Left lung (tissue), 4 donors: ENCODE measurements at regions not wholly inside any gene's neighbourhood (a gene's known extent, or its start where the extent isn't known, plus 50 kb on each side); places are given as distances from the start of the nearest gene placed in this dataset.

Experiments used
- ATAC-seq: fragments of 200-7000 bp; cut with Tn5 transposase; one replicate; pipeline ENCODE4 v1.9.1; 2020; ENCODE audit warnings: moderate library complexity
- DNase-seq, 4 donors: peaks; one replicate each; pipeline ENCODE4 v3.0.0-alpha.2; 2013 to 2020
- H3K27ac ChIP-seq, 2 donors: fragments of 200-600 bp; sonication (generic) in 1 of 2; one replicate each; pipeline versions ENCODE4 v1.5.0 to v1.8.0; 2020 to 2021
- H3K27me3 ChIP-seq, 2 donors: fragments of 200-600 bp; sonication (generic) in 1 of 2; one replicate each; pipeline versions ENCODE4 v1.5.0 to v1.8.0; 2020 to 2021
- H3K36me3 ChIP-seq, 2 donors: fragments of 200-600 bp; sonication (generic) in 1 of 2; one replicate each; pipeline versions ENCODE4 v1.5.0 to v1.8.0; 2020 to 2021
- H3K4me1 ChIP-seq, 2 donors: fragments of 200-600 bp; one replicate each; pipeline ENCODE4 v1.8.0; 2021
- H3K4me3 ChIP-seq, 2 donors: fragments of 200-600 bp; sonication (generic) in 1 of 2; one replicate each; pipeline versions ENCODE4 v1.5.0 to v1.8.0; 2020 to 2021; ENCODE audit warnings: mild to moderate bottlenecking in 1 of 2
- H3K9me3 ChIP-seq, 2 donors: fragments of 200-600 bp; sonication (generic) in 1 of 2; one replicate each; pipeline versions ENCODE4 v1.5.0 to v1.8.0; 2020 to 2021
- intact Hi-C, 2 donors: fragments of 100-400 bp; cut with DNase I; formaldehyde crosslinking; loops; one replicate each; pipeline versions ENCODE4 v1.11.2 to v1.14.2; 2022
- TF ChIP-seq, protein P1 (sequence below), 2 donors: fragments of 200-600 bp; sonication (generic) in 1 of 2; IDR thresholded peaks; one replicate each; pipeline versions ENCODE4 v1.5.0 to v1.8.0; 2021; ENCODE audit warnings: antibody characterized with exemption in 2 of 2
- donor health status: DM: no; HTN: yes; CAD: no.
- donor health status: DM: no; HTN: no; CAD: no.

DNA sequence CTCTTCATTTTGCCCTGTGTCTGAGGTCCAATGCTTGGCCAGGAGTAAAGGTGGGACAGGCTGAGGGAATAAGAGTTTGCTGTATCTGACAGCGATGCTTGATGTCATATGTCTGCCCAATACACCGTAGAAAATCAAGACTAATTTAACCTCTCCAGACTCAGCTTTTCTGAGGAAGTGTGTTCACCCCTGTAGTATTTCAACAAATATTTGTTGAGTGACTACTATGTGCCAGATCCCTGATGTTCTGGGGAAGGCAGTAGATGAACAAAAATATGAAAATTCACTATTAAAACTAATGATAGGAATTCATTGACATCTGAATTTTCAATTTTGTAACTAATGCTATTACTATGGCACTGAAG, 489.7 kb downstream of the EBF1 start:
- Histone ChIP-seq H3K4me1 (no peaks in the 10 kb centered on the region), H3K27ac (no peak overlapping the region), H3K9me3 (no peaks in the 10 kb centered on the region), H3K27me3 (no peaks in the 10 kb centered on the region), H3K4me3 (no peak overlapping the region), H3K36me3 (no peaks in the 10 kb centered on the region)
- TF ChIP-seq, protein P1, sequence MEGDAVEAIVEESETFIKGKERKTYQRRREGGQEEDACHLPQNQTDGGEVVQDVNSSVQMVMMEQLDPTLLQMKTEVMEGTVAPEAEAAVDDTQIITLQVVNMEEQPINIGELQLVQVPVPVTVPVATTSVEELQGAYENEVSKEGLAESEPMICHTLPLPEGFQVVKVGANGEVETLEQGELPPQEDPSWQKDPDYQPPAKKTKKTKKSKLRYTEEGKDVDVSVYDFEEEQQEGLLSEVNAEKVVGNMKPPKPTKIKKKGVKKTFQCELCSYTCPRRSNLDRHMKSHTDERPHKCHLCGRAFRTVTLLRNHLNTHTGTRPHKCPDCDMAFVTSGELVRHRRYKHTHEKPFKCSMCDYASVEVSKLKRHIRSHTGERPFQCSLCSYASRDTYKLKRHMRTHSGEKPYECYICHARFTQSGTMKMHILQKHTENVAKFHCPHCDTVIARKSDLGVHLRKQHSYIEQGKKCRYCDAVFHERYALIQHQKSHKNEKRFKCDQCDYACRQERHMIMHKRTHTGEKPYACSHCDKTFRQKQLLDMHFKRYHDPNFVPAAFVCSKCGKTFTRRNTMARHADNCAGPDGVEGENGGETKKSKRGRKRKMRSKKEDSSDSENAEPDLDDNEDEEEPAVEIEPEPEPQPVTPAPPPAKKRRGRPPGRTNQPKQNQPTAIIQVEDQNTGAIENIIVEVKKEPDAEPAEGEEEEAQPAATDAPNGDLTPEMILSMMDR (IDR thresholded peaks at IDR 0.05) = no peak
- DNase-seq = no peak
- intact Hi-C loops = no loop called here
- no peak for ATAC-seq

DNA sequence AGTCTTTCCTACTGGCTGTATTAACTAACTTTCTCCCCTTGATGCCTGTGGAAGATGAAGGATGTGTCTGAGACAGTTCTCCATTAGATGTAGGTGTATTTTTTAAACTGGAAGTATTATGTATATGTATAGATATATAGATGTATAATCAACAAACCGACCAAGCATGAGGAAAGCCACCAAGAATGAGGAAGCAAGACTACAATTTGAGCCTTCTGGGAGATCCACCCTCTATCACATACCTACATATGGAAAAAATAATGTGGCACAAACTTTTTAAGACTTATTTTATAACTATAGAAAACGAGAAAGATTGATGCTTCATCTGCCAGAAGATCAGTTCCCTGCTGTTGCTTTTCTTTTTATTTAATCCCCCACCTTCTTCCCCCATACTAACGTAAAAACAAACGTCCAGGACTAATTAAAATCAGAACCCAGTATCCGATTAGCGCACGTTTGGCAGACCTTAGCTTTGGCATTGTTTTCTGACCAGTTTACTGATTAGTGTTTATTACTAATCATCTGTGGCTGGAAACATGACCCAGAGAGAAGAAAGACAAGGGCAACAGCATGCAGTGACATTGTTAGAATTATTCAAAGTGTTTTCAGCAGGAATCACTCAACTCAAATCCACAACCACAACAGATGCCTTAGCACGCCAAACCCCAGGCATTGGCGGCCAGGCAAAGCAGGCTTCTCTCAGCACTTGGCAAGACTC, 490.2 kb downstream of the EBF1 start:
- no peak overlapping the region for H3K27ac ChIP-seq
- intact Hi-C loops = no loop called here
- DNase-seq = no peak
- no peaks in the 10 kb centered on the region for H3K27me3 ChIP-seq
- H3K4me1 ChIP-seq = no peaks in the 10 kb centered on the region
- no peaks in the 10 kb centered on the region for H3K36me3 ChIP-seq
- TF ChIP-seq, protein P1 (IDR thresholded peaks at IDR 0.05) = no peak
- no peak overlapping the region for H3K4me3 ChIP-seq
- H3K9me3 ChIP-seq = no peaks in the 10 kb centered on the region
- ATAC-seq = no peak

DNA sequence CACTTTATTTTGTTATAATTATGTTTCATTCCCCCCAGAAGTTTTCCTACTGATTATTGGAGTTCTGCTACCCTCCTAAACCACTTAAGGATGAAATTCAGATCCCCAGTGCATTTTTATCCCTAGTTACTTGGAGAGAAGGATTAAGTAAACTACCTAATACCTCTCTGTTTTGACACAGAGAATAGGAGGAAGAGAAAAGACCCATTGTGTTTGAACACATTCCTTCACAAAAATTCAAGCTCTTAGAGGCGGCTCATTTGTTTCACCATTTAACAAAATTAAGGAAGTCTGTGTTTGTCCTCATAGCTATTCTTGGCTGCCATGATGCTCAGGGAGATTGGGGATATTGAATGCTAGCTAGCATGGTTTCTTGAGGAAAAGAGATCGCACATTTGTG, 492.6 kb downstream of the EBF1 start:
- ATAC-seq (no peak), DNase-seq (no peak)
- intact Hi-C loops = no loop called here
- Histone ChIP-seq H3K9me3 (no peaks in the 10 kb centered on the region), H3K27me3 (no peaks in the 10 kb centered on the region), H3K4me3 (no peak overlapping the region), H3K27ac (no peak overlapping the region), H3K4me1 (no peaks in the 10 kb centered on the region), H3K36me3 (no peaks in the 10 kb centered on the region)
- TF ChIP-seq, protein P1 (IDR thresholded peaks at IDR 0.05) = no peak

DNA sequence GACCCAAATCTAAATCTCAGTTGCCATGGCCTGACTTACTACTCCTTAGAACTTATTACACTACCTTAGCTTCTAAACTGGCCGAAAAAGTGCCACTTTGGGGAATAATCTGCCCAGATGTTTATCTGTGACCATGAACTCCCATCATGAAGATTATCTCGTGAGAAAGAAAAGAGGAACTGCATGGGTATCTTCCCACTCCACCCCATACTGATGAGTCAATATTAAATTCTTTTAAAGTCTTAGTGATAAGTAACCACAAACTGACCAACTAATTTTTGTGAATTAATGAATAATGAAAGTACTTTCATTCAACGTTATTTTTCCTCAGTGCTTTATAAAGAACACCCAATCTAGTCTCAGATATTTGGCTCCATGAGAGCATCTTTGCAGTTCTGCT, 493.5 kb downstream of the EBF1 start:
- intact Hi-C loops = no loop called here
- H3K36me3 ChIP-seq = no peaks in the 10 kb centered on the region
- no peak for ATAC-seq

DNA sequence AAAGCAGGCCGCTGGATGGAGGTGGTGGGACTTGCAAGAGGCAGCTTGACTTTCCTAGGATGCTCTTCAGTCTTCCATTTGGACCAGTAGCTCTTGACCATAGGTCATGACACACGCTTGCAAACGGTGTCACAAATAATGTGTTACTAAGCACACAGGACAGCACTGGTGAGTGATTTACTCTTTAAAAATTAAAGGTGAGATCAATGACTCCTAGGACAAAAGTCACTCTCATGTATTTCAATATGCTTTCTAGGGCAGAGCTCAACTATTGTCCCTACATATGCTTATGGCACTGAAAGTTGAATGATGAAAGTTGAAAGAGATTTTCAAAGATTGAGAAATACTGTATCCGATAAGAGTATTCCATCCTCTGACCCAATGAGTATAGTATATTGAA, 496.7 kb downstream of the EBF1 start:
- no peaks in the 10 kb centered on the region for H3K4me1 ChIP-seq
- ATAC-seq (no peak), DNase-seq (no peak)
- H3K27ac ChIP-seq = no peak overlapping the region
- intact Hi-C loops = no loop called here
- no peaks in the 10 kb centered on the region for H3K9me3 ChIP-seq
- no peak overlapping the region for H3K4me3 ChIP-seq
- no peaks in the 10 kb centered on the region for H3K27me3 ChIP-seq
- H3K36me3 ChIP-seq = no peaks in the 10 kb centered on the region
- TF ChIP-seq, protein P1 (IDR thresholded peaks at IDR 0.05) = no peak

More for the DNA sequence above, 493.5 kb downstream of the EBF1 start:
- no peaks in the 10 kb centered on the region for H3K27me3 ChIP-seq
- TF ChIP-seq, protein P1 (IDR thresholded peaks at IDR 0.05) = no peak
- no peak for DNase-seq
- no peaks in the 10 kb centered on the region for H3K9me3 ChIP-seq
- no peak overlapping the region for H3K4me3 ChIP-seq
- no peak overlapping the region for H3K27ac ChIP-seq
- no peaks in the 10 kb centered on the region for H3K4me1 ChIP-seq
